Psoas muscle (tissue), 7 donors: ENCODE measurements at regions not wholly inside any gene's neighbourhood (a gene's known extent, or its start where the extent isn't known, plus 50 kb on each side); places are given as distances from the start of the nearest gene placed in this dataset.

Source experiments
- ATAC-seq, 4 donors: fragments of 200-7000 bp; cut with Tn5 transposase; one replicate each; pipeline ENCODE4 v1.9.1; 2020; ENCODE audit warnings: moderate library complexity in 3 of 4, mild to moderate bottlenecking in 2 of 4
- DNase-seq, 2 donors: peaks; one replicate each; pipeline ENCODE4 v3.0.0-alpha.2; 2020
- H3K27ac ChIP-seq: fragments of 200-600 bp; one replicate; pipeline ENCODE4 v1.8.0; 2022
- H3K27me3 ChIP-seq, 3 donors: fragments of 200-600 bp in 1 of 3; one replicate each; pipeline versions ENCODE4 v1.6.1 to v1.8.0; 2013 to 2022; ENCODE audit warnings: low read length in 2 of 3, mild to moderate bottlenecking in 2 of 3, moderate library complexity in 1 of 3; ENCODE audit not compliant: insufficient read depth in 3 of 3
- H3K36me3 ChIP-seq, 2 donors: fragments of 200-600 bp in 1 of 2; one replicate each; pipeline versions ENCODE4 v1.6.1 to v1.8.0; 2013 to 2022; ENCODE audit warnings: low read depth in 1 of 2, mild to moderate bottlenecking in 1 of 2, moderate library complexity in 1 of 2; ENCODE audit not compliant: insufficient read depth in 1 of 2
- H3K4me1 ChIP-seq: fragments of 200-600 bp; one replicate; pipeline ENCODE4 v1.8.0; 2022
- H3K4me3 ChIP-seq: fragments of 200-600 bp; one replicate; pipeline ENCODE4 v1.8.0; 2022; ENCODE audit warnings: mild to moderate bottlenecking
- H3K9me3 ChIP-seq: fragments of 200-600 bp; one replicate; pipeline ENCODE4 v1.8.0; 2022
- WGBS, 3 donors: extraction: QIAGEN DNeasy Blood & Tissue Kit; methylation state at CpG; one replicate each; pipeline versions ENCODE4 v1.1.6 to v1.1.7; 2013; 5-methylcytosine and 5-hydroxymethylcytosine counted together
- intact Hi-C, 2 donors: fragments of 100-400 bp; cut with DNase I; formaldehyde crosslinking; loops; one replicate each; pipeline versions ENCODE4 v1.11.0 to v1.14.2; 2022
- TF ChIP-seq, protein P1 (sequence below): fragments of 200-600 bp; IDR thresholded peaks from one replicate; pipeline ENCODE4 v1.8.0; 2022; ENCODE audit warnings: antibody characterized with exemption
- donor health status: healthy with polysubstance abuse.
- donor health status: DM: no; HTN: no; CAD: no; lungs with moderate emphysema.
- donor health status: Bipolar disorder and iron deficiency.
- donor health status: healthy.
- donor health status: DM: yes; HTN: yes; CAD: no.
- donor health status: DM: no; HTN: no; CAD: no.
- donor health status: DM: yes; HTN: yes; CAD: no.

DNA sequence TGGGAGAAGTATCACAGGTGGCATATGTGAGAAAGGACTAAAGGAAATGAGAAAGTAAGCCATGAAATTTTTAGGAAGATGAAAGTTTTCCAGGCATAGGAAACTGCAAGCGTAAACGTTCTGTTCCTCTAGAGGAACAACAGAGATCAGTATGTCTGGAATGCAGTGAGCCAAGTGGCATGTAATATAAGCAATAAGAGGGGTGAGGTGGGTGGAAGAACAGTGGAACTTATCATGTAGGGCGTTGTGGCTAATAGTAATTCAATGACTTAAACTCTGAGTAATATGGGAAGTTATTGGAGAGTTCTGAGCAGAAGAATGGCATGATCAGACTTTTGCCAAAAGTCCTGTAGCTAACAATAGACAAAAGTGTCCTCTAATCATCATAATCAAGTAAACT lies 902.9 kb downstream of the EPHA3 start:
- 24 to 28% (median 25%) methylated on average over 3 of the region's 3 CpGs for WGBS, 3 donors
- Histone ChIP-seq H3K36me3 (no peaks in the 10 kb centered on the region), H3K4me3 (no peak overlapping the region), H3K27ac (no peak overlapping the region), H3K9me3 (no peaks in the 10 kb centered on the region), H3K27me3 (no peaks in the 10 kb centered on the region), H3K4me1 (no peaks in the 10 kb centered on the region)
- intact Hi-C loops: no loop called here
- DNase-seq (no peak), ATAC-seq (no peak)
- TF ChIP-seq, protein P1, sequence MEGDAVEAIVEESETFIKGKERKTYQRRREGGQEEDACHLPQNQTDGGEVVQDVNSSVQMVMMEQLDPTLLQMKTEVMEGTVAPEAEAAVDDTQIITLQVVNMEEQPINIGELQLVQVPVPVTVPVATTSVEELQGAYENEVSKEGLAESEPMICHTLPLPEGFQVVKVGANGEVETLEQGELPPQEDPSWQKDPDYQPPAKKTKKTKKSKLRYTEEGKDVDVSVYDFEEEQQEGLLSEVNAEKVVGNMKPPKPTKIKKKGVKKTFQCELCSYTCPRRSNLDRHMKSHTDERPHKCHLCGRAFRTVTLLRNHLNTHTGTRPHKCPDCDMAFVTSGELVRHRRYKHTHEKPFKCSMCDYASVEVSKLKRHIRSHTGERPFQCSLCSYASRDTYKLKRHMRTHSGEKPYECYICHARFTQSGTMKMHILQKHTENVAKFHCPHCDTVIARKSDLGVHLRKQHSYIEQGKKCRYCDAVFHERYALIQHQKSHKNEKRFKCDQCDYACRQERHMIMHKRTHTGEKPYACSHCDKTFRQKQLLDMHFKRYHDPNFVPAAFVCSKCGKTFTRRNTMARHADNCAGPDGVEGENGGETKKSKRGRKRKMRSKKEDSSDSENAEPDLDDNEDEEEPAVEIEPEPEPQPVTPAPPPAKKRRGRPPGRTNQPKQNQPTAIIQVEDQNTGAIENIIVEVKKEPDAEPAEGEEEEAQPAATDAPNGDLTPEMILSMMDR: no peak

DNA sequence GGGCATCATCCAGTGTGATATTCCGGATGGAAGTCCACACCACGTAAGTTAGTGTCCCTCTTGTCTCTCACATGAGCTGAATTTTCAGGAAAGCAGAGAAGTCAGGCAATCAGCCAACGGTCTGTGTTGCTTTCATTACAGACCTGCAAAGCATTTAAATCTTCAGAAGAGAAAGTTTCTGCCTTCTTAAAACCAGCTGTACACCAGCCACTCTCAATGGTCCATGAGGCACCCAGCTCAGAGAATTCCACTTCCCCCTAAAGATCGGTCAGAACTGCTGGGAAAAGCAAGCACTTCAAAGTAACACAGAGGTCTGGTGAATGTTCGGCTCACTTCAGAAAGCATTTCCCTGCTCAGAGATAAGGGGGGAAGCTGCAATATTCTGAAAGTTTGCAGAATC lies 903.7 kb downstream of the EPHA3 start:
- H3K27ac ChIP-seq: no peak overlapping the region
- WGBS, 3 donors: 18 to 36% (median 25%) methylated on average over 5 of the region's 5 CpGs

DNA sequence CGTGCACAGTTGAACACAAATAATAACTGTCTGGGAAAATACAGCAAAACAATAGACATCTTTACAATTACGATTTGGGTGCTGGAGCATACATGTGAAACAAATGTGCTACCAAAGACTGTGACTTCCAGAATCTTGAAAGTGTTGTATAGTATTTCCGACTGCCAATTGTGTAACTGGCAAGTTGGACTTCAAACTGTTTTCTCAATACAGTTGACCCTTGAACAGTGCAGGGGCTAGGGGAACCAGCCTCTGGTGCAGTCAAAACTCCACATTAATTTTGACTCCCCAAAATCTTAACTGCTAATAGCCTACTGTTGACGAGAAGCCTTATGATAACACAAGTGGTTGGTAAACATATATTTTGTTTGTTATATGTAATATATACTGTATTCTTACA lies 904.2 kb downstream of the EPHA3 start:
- no peak overlapping the region for H3K4me3 ChIP-seq
- no peak overlapping the region for H3K27ac ChIP-seq
- intact Hi-C loops: no loop called here
- ATAC-seq: no peak
- TF ChIP-seq, protein P1: no peak
- no peaks in the 10 kb centered on the region for H3K36me3 ChIP-seq
- H3K27me3 ChIP-seq: no peaks in the 10 kb centered on the region
- no peaks in the 10 kb centered on the region for H3K4me1 ChIP-seq
- DNase-seq: no peak
- WGBS, 3 donors: 64 to 74% (median 70%) methylated on average over 4 of the region's 4 CpGs
- H3K9me3 ChIP-seq: no peaks in the 10 kb centered on the region

More for the DNA sequence above, 903.7 kb downstream of the EPHA3 start:
- Histone ChIP-seq H3K9me3 (no peaks in the 10 kb centered on the region), H3K4me3 (no peak overlapping the region), H3K4me1 (no peaks in the 10 kb centered on the region), H3K27me3 (no peaks in the 10 kb centered on the region), H3K36me3 (no peaks in the 10 kb centered on the region)
- TF ChIP-seq, protein P1: no peak
- intact Hi-C loops: no loop called here
- ATAC-seq (no peak), DNase-seq (no peak)

DNA sequence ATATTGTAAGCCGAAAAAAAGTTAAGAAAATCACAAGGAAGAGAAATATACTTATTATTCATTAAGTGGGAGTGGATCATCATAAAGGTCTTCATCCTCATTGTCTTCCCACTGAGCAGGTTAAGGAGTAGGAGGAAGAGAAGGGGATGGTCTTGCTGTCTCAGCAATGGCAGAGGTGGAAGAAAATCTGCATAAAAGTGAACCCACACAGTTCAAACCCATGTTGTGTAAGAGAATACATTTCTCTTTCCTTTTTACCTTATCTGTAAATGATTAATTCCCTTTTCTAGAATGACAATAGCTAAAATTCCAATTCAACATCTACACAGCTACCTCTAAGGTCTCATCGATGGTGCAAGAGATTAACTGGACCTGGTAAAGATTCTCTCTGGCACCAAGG lies 904.6 kb downstream of the EPHA3 start:
- Histone ChIP-seq H3K4me1 (no peaks in the 10 kb centered on the region), H3K27ac (no peak overlapping the region), H3K27me3 (no peaks in the 10 kb centered on the region), H3K4me3 (no peak overlapping the region), H3K36me3 (no peaks in the 10 kb centered on the region), H3K9me3 (no peaks in the 10 kb centered on the region)
- ATAC-seq (no peak), DNase-seq (no peak)
- WGBS, 3 donors: 83 to 87% (median 83%) methylated on average over 2 of the region's 2 CpGs
- TF ChIP-seq, protein P1: no peak
- intact Hi-C loops: no loop called here

DNA sequence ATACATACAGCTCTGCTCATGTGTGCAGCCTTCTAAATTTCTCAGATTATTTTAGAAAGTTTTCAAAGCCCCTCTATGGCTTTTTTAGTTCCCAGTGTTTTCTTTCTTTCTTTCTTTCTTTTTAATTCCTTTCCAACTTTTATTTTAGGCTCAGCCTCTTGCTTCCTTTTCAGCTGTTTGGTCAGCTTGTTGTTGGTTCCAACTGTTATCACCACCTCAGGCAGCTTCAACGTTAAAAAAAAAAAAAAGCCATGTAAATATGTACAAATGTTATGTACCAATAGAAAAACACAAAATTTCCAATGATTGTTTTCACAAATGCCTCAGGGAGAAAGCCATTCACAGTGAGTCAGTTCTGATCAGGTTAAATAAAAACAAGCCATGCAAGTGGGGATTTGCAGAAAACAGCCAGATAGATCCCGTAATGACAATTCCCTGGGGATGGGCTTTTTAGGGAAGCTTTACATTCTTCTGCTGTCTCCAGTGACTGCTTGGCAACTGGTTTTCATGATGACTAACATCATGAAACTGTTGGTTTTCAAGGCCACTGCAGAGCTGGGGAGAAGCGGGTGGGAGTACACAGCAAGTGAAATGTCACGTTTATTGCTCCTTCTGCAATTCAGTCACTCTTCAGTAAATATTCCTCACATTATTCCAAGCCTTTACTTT lies 908.4 kb downstream of the EPHA3 start:
- H3K27me3 ChIP-seq: no peaks in the 10 kb centered on the region
- no peak for DNase-seq
- intact Hi-C loops: no loop called here

More for the DNA sequence above, 908.4 kb downstream of the EPHA3 start:
- Histone ChIP-seq H3K27ac (no peak overlapping the region), H3K9me3 (no peaks in the 10 kb centered on the region), H3K36me3 (no peaks in the 10 kb centered on the region), H3K4me3 (no peak overlapping the region), H3K4me1 (no peaks in the 10 kb centered on the region)
- WGBS, 3 donors: 23 to 36% (median 25%) methylated on average over 4 of the region's 4 CpGs
- peak in 1 of 4 donors; percentile 33 for ATAC-seq
- TF ChIP-seq, protein P1: no peak
